HEK293T (cell line): ENCODE measurements at regions not wholly inside any gene's neighbourhood (a gene's known extent, or its start where the extent isn't known, plus 50 kb on each side); places are given as distances from the start of the nearest gene placed in this dataset.

ENCODE experiments used
- BHLHE40 ChIP-seq: fragments of 450-650 bp; IDR thresholded peaks from 2 replicates; pipeline ENCODE4 v1.6.1; 2016; ENCODE audit warnings: mild to moderate bottlenecking, moderate library complexity, borderline replicate concordance
- FOXK2 ChIP-seq: fragments of 450-650 bp; IDR thresholded peaks from 2 replicates; pipeline ENCODE4 v1.6.1; 2016; ENCODE audit warnings: mild to moderate bottlenecking
- FOXM1 ChIP-seq: fragments of 450-650 bp; IDR thresholded peaks from 2 replicates; pipeline ENCODE4 v1.6.1; 2017; ENCODE audit warnings: mild to moderate bottlenecking, borderline replicate concordance
- SP1 ChIP-seq: fragments of 450-650 bp; IDR thresholded peaks from 2 replicates; pipeline ENCODE4 v1.6.1; 2017
- TARDBP ChIP-seq: fragments of 450-650 bp; IDR thresholded peaks from 2 replicates; pipeline ENCODE4 v1.6.1; 2016
- ZNF384 ChIP-seq: fragments of 450-650 bp; IDR thresholded peaks from 2 replicates; pipeline ENCODE4 v1.6.1; 2016

GRCh38 chr18:64807560-64807959, 658.7 kb upstream of the LINC00305 start:
- TF ChIP-seq SP1, result no peak
- no peak for TF ChIP-seq ZNF384
- no peak for TF ChIP-seq TARDBP
- TF ChIP-seq FOXM1, result no peak
- no peak for TF ChIP-seq BHLHE40
- TF ChIP-seq FOXK2, result no peak
